HCT116 (cell line): ENCODE measurements at regions not wholly inside any gene's neighbourhood (a gene's known extent, or its start where the extent isn't known, plus 50 kb on each side); places are given as distances from the start of the nearest gene placed in this dataset.

Source experiments
- ATAC-seq: fragments of 200-7000 bp; cut with Tn5 transposase; 2 replicates; pipeline ENCODE4 v1.9.1; 2020; ENCODE audit warnings: mild to moderate bottlenecking, moderate library complexity
- BruUV-seq: library from RNA; stranded (reverse); fragments of 400-500 nt; replicated peaks from 2 replicates; lab custom pipeline; 2021; lab: Mats Ljungman, UMichigan
- CTCF ChIA-PET: fragments of 300-600 bp; sonication (Branson Sonifier 250); formaldehyde crosslinking; loops from one replicate; lab custom pipeline; 2021; ENCODE audit warnings: antibody characterized with exemption; lab: Charles Lee
- POLR2A ChIA-PET: fragments of 300-600, 350-600 bp; sonication (Branson Sonifier 250); formaldehyde crosslinking; loops from one replicate; lab custom pipeline; 2021; ENCODE audit warnings: antibody characterized with exemption; lab: Charles Lee
- RAD21 ChIA-PET, 2 experiments: fragments of 300-600 bp; sonication (Branson Sonifier 250); formaldehyde crosslinking; loops; one replicate each; lab custom pipeline; 2023; ENCODE audit warnings: low total read pairs in 2 of 2; ENCODE audit not compliant: uncharacterized antibody in 2 of 2, unreplicated experiment in 2 of 2, low non-redundant PET in 1 of 2; lab: Charles Lee
- DNase-seq: peaks from one replicate; pipeline ENCODE4 v3.0.0-alpha.2; 2010; ENCODE audit warnings: low read depth, low spot score
- H2AFZ ChIP-seq: fragments of 200-600 bp; shearing (Covaris generic), sonication (generic); 2 replicates; pipeline ENCODE4 v1.6.1; 2017; ENCODE audit warnings: low read depth, mixed run types, mixed read lengths, antibody characterized with exemption, low read length; ENCODE audit not compliant: poor library complexity, severe bottlenecking
- H3K27ac ChIP-seq: 2 replicates; pipeline ENCODE4 v1.5.1; 2012; ENCODE audit warnings: low read depth, low read length
- H3K27me3 ChIP-seq: fragments of 200-600 bp; sonication (generic); 2 replicates; pipeline ENCODE4 v1.6.1; 2016; ENCODE audit warnings: mixed run types, low read length, mixed read lengths; ENCODE audit not compliant: insufficient read depth
- H3K36me3 ChIP-seq, 2 experiments: fragments of 200-500 bp in 1 of 2; fragments of 200-600 bp in 1 of 2; sonication (Bioruptor generic) in 1 of 2; sonication (generic) in 1 of 2; 2 replicates each; pipeline versions ENCODE4 v1.5.1 to v1.6.1; 2014 to 2016; ENCODE audit warnings: low read length in 2 of 2, inconsistent platforms in 1 of 2, mixed read lengths in 1 of 2, mixed run types in 1 of 2; ENCODE audit not compliant: insufficient read depth in 2 of 2, control insufficient read depth in 1 of 2
- H3K4me1 ChIP-seq, 2 experiments: fragments of 200-600 bp in 1 of 2; sonication (generic) in 1 of 2; 2 replicates each; pipeline versions ENCODE4 v1.5.1 to v1.6.1; 2012 to 2017; ENCODE audit warnings: low read length in 2 of 2, inconsistent platforms in 1 of 2, mild to moderate bottlenecking in 1 of 2, mixed read lengths in 1 of 2, mixed run types in 1 of 2, moderate library complexity in 1 of 2; ENCODE audit not compliant: insufficient read depth in 2 of 2, control insufficient read depth in 1 of 2
- H3K4me2 ChIP-seq: fragments of 200-600 bp; sonication (generic); 2 replicates; pipeline ENCODE4 v1.6.1; 2017; ENCODE audit warnings: mixed run types, low read length, mixed read lengths
- H3K4me3 ChIP-seq, 2 experiments: fragments of 200-600 bp in 1 of 2; sonication (generic) in 1 of 2; replicated peaks in 1 of 2; 2 replicates each; pipeline ENCODE4 v1.5.1; 2011 to 2016; ENCODE audit warnings: low read length in 2 of 2, control low read depth in 1 of 2, low read depth in 1 of 2, mild to moderate bottlenecking in 1 of 2, mixed read lengths in 1 of 2, mixed run types in 1 of 2
- H3K79me2 ChIP-seq: fragments of 200-600 bp; sonication (generic); 2 replicates; pipeline ENCODE4 v1.6.1; 2017; ENCODE audit warnings: mild to moderate bottlenecking, mixed run types, low read length, moderate library complexity, mixed read lengths; ENCODE audit not compliant: insufficient read depth
- H3K9ac ChIP-seq: fragments of 200-600 bp; sonication (generic); 2 replicates; pipeline ENCODE4 v1.6.1; 2016; ENCODE audit warnings: low read length, mixed read lengths
- H3K9me2 ChIP-seq: fragments of 200-600 bp; sonication (generic), shearing (Covaris generic); 2 replicates; pipeline ENCODE4 v1.6.1; 2017; ENCODE audit warnings: mixed run types, mild to moderate bottlenecking, moderate library complexity; ENCODE audit not compliant: insufficient read depth
- H3K9me3 ChIP-seq, 2 experiments: fragments of 200-500 bp in 1 of 2; fragments of 200-600 bp in 1 of 2; sonication (Bioruptor generic) in 1 of 2; sonication (generic) in 1 of 2; 2 replicates each; pipeline ENCODE4 v1.6.1; 2014 to 2017; ENCODE audit warnings: low read length in 2 of 2, mixed read lengths in 2 of 2, inconsistent platforms in 1 of 2, low read depth in 1 of 2, mild to moderate bottlenecking in 1 of 2, mixed run types in 1 of 2, moderate library complexity in 1 of 2; ENCODE audit not compliant: control insufficient read depth in 1 of 2, insufficient read depth in 1 of 2
- H4K20me1 ChIP-seq: fragments of 200-600 bp; sonication (generic), shearing (Covaris generic); 2 replicates; pipeline ENCODE4 v1.6.1; 2017; ENCODE audit warnings: mixed run types, mild to moderate bottlenecking, moderate library complexity; ENCODE audit not compliant: insufficient read depth
- ATF3 ChIP-seq: IDR thresholded peaks from 2 replicates; pipeline ENCODE4 v1.6.1; 2012
- CBX3 ChIP-seq: IDR thresholded peaks from 2 replicates; pipeline ENCODE4 v1.6.1; 2012; ENCODE audit warnings: low read depth
- CEBPB ChIP-seq: IDR thresholded peaks from 2 replicates; pipeline ENCODE4 v1.6.1; 2012; ENCODE audit warnings: low read depth
- CTCF ChIP-seq, 3 experiments: fragments of 200-600 bp in 1 of 3; sonication (generic) in 1 of 3; IDR thresholded peaks in 2 of 3; conservative IDR thresholded peaks in 1 of 3; 2 replicates each; pipeline ENCODE4 v1.5.1; 2012 to 2017; ENCODE audit warnings: low read depth in 2 of 3, low read length in 2 of 3, antibody characterized with exemption in 1 of 3, borderline replicate concordance in 1 of 3, control low read depth in 1 of 3, mild to moderate bottlenecking in 1 of 3, mixed read lengths in 1 of 3, mixed run types in 1 of 3, moderate library complexity in 1 of 3; ENCODE audit not compliant: insufficient read depth in 1 of 3
- ELF1 ChIP-seq: IDR thresholded peaks from 2 replicates; pipeline ENCODE4 v1.6.1; 2012; ENCODE audit warnings: low read depth, borderline replicate concordance
- EZH2 ChIP-seq: fragments of 200-600 bp; sonication (generic); IDR thresholded peaks from 2 replicates; pipeline ENCODE4 v1.6.1; 2017; ENCODE audit warnings: antibody characterized with exemption, mixed run types
- EZH2phosphoT487 ChIP-seq: fragments of 200-600 bp; IDR thresholded peaks from 2 replicates; pipeline ENCODE4 v1.6.1; 2018; ENCODE audit warnings: antibody characterized with exemption, borderline replicate concordance
- FOSL1 ChIP-seq: IDR thresholded peaks from 2 replicates; pipeline ENCODE4 v1.6.1; 2012; ENCODE audit warnings: low read depth
- POLR2A ChIP-seq: IDR thresholded peaks from 2 replicates; pipeline ENCODE4 v1.7.0; 2011; ENCODE audit warnings: borderline replicate concordance; ENCODE audit not compliant: insufficient read depth, insufficient read length; ENCODE audit errors: extremely low read depth
- POLR2AphosphoS5 ChIP-seq: IDR thresholded peaks from 2 replicates; pipeline ENCODE4 v1.6.1; 2011; ENCODE audit warnings: mild to moderate bottlenecking, low read depth, low read length, moderate library complexity
- RAD21 ChIP-seq: IDR thresholded peaks from 2 replicates; pipeline ENCODE4 v1.6.1; 2012; ENCODE audit warnings: low read depth, mild to moderate bottlenecking
- SIN3A ChIP-seq: IDR thresholded peaks from 2 replicates; pipeline ENCODE4 v1.6.1; 2012; ENCODE audit warnings: low read depth
- SP1 ChIP-seq: IDR thresholded peaks from 2 replicates; pipeline ENCODE4 v1.6.1; 2012; ENCODE audit warnings: low read depth
- SRF ChIP-seq: IDR thresholded peaks from 2 replicates; pipeline ENCODE4 v1.6.1; 2012; ENCODE audit warnings: low read depth
- TCF7L2 ChIP-seq: IDR thresholded peaks from 2 replicates; pipeline ENCODE4 v1.7.0; 2011; ENCODE audit warnings: borderline replicate concordance, inconsistent platforms; ENCODE audit not compliant: insufficient read depth, insufficient read length; ENCODE audit errors: extremely low read depth
- YY1 ChIP-seq: IDR thresholded peaks from 2 replicates; pipeline ENCODE4 v1.6.1; 2011; ENCODE audit warnings: low read length, low read depth, moderate library complexity, mild to moderate bottlenecking; ENCODE audit not compliant: insufficient replicate concordance; ENCODE audit errors: extremely low read depth
- ZBTB33 ChIP-seq: IDR thresholded peaks from 2 replicates; pipeline ENCODE4 v1.6.1; 2011; ENCODE audit warnings: mild to moderate bottlenecking, low read length, moderate library complexity; ENCODE audit not compliant: insufficient replicate concordance; ENCODE audit errors: extremely low read depth
- ZNF274 ChIP-seq: fragments of 200-500 bp; sonication (Bioruptor generic); IDR thresholded peaks from 2 replicates; pipeline ENCODE4 v1.6.1; 2014; ENCODE audit warnings: mild to moderate bottlenecking, low read depth, low read length, inconsistent platforms
- intact Hi-C: fragments of 100-400 bp; cut with micrococcal nuclease; formaldehyde crosslinking; loops from 2 replicates; pipeline ENCODE4 v1.10.0; 2022

- TF ChIP-seq CBX3 (no peak), SIN3A (no peak), SP1 (no peak), EZH2 (no peak), EZH2phosphoT487 (no peak), ELF1 (no peak), TCF7L2 (no peak), SRF (no peak), RAD21 (no peak), YY1 (no peak), FOSL1 (no peak), POLR2A (no peak), ZNF274 (no peak)
Observed at GRCh38 chr5:4226565-4226964, 630.9 kb downstream of the IRX1 start (continued).

- no peak overlapping the region for H3K4me2 ChIP-seq
- CTCF ChIA-PET, result no interaction called here
- TF ChIP-seq YY1 (no peak), ELF1 (no peak), ATF3 (no peak), ZBTB33 (no peak), CBX3 (no peak), POLR2AphosphoS5 (no peak), EZH2phosphoT487 (no peak), CEBPB (no peak), POLR2A (no peak), EZH2 (no peak), FOSL1 (no peak), SIN3A (no peak), CTCF (IDR thresholded peaks at IDR 0.05 in 2 of 3, conservative IDR thresholded peaks at IDR 0.05 in 1 of 3; ENCODE audit: borderline replicate concordance in 1 of 3, insufficient read depth in 1 of 3, low read depth in 2 of 3, low read length in 2 of 3) (no peak), SRF (no peak), SP1 (no peak)
Observed at GRCh38 chr5:4228708-4229107, 633.1 kb downstream of the IRX1 start.

More at GRCh38 chr5:4228708-4229107, 633.1 kb downstream of the IRX1 start:
- no peaks in the 10 kb centered on the region for H3K36me3 ChIP-seq
- intact Hi-C loops, result no loop called here
- DNase-seq (no peak), ATAC-seq (no peak)
- H3K4me3 ChIP-seq, result no peak overlapping the region
- BruUV-seq, result no TSS peak
- ChIA-PET POLR2A (no interaction called here), RAD21 (no interaction called here)
- H3K4me1 ChIP-seq, result no peaks in the 10 kb centered on the region
- no peaks in the 10 kb centered on the region for H4K20me1 ChIP-seq
- H2AFZ ChIP-seq, result no peak overlapping the region
- no peaks in the 10 kb centered on the region for H3K79me2 ChIP-seq
- no peak overlapping the region for H3K9ac ChIP-seq
- H3K9me3 ChIP-seq, result peaks cover 21 to 44% of the 10 kb centered on the region in 2 experiments; a peak in 2 of 4 replicates
- H3K9me2 ChIP-seq, result no peaks in the 10 kb centered on the region
- no peaks in the 10 kb centered on the region for H3K27me3 ChIP-seq
- no peak overlapping the region for H3K27ac ChIP-seq
